Left renal cortex interstitium (tissue), 4 donors: ENCODE measurements at regions not wholly inside any gene's neighbourhood (a gene's known extent, or its start where the extent isn't known, plus 50 kb on each side); places are given as distances from the start of the nearest gene placed in this dataset.
"Not testable (repeated sequence)": the region's sequence is repeated elsewhere in the genome, so short reads cannot be mapped to it uniquely, and the experiment has no call there.

Experiments
- DNase-seq, 4 donors: peaks; one replicate each; pipeline ENCODE4 v3.0.0-alpha.2; 2013; ENCODE audit warnings: low read depth in 4 of 4, low spot score in 2 of 4, missing footprints in 1 of 4

- DNase-seq, result no peak
These were observed 426.7 kb upstream of the PMFBP1 start for GRCh38 chr16:72598696-72599095.

GRCh38 chr16:72597938-72598337 is 426.0 kb upstream of the PMFBP1 start:
- no peak for DNase-seq

GRCh38 chr16:72596373-72596772 is 424.4 kb upstream of the PMFBP1 start:
- DNase-seq, result no peak

- no peak for DNase-seq
These were observed 418.4 kb upstream of the PMFBP1 start for GRCh38 chr16:72590151-72590937.

- DNase-seq, result no peak
These were observed 416.6 kb upstream of the PMFBP1 start for GRCh38 chr16:72588551-72588950.

- DNase-seq, result not testable (repeated sequence)
These were observed 406.1 kb upstream of the PMFBP1 start for GRCh38 chr16:72578061-72578460.

GRCh38 chr16:72576189-72576588 is 404.2 kb upstream of the PMFBP1 start:
- DNase-seq, result no peak

- DNase-seq, result no peak
These were observed 397.7 kb upstream of the PMFBP1 start for GRCh38 chr16:72569677-72570076.

- DNase-seq, result no peak
These were observed 396.5 kb upstream of the PMFBP1 start for GRCh38 chr16:72568502-72568901.

GRCh38 chr16:72566174-72566573 is 394.2 kb upstream of the PMFBP1 start:
- no peak for DNase-seq

GRCh38 chr16:72565106-72565505 is 393.2 kb upstream of the PMFBP1 start:
- no peak for DNase-seq

GRCh38 chr16:72560617-72561016 is 388.7 kb upstream of the PMFBP1 start:
- DNase-seq, result no peak

GRCh38 chr16:72558501-72558900 is 386.5 kb upstream of the PMFBP1 start:
- DNase-seq, result no peak

- DNase-seq, result no peak
These were observed 383.0 kb upstream of the PMFBP1 start for GRCh38 chr16:72554935-72555334.

GRCh38 chr16:72552654-72553053 is 380.7 kb upstream of the PMFBP1 start:
- no peak for DNase-seq

GRCh38 chr16:72551649-72552048 is 379.7 kb upstream of the PMFBP1 start:
- DNase-seq, result no peak

- no peak for DNase-seq
These were observed 377.9 kb upstream of the PMFBP1 start for GRCh38 chr16:72549878-72550277.

- no peak for DNase-seq
These were observed 370.1 kb upstream of the PMFBP1 start for GRCh38 chr16:72542102-72542501.

GRCh38 chr16:72537664-72538063 is 365.7 kb upstream of the PMFBP1 start:
- DNase-seq, result no peak

GRCh38 chr16:72536723-72537435 is 364.9 kb upstream of the PMFBP1 start:
- DNase-seq, result no peak

GRCh38 chr16:72532906-72533410 is 361.0 kb upstream of the PMFBP1 start:
- DNase-seq, result no peak

GRCh38 chr16:72530434-72530833 is 358.5 kb upstream of the PMFBP1 start:
- DNase-seq, result no peak
